Muscle of arm (tissue), 1 donor: ENCODE measurements at regions not wholly inside any gene's neighbourhood (a gene's known extent, or its start where the extent isn't known, plus 50 kb on each side); places are given as distances from the start of the nearest gene placed in this dataset.
A peak's percentile ranks its signal among the peaks of the same experiment; 100 is the strongest.
"Not testable (repeated sequence)": the region's sequence is repeated elsewhere in the genome, so short reads cannot be mapped to it uniquely, and the experiment has no call there.

Source experiments
- DNase-seq: peaks from one replicate; pipeline ENCODE4 v3.0.0-alpha.2; 2013

- no peak for DNase-seq
Measured at GRCh38 chr5:8714861-8715260, 831.0 kb downstream of the SEMA5A start.

DNA sequence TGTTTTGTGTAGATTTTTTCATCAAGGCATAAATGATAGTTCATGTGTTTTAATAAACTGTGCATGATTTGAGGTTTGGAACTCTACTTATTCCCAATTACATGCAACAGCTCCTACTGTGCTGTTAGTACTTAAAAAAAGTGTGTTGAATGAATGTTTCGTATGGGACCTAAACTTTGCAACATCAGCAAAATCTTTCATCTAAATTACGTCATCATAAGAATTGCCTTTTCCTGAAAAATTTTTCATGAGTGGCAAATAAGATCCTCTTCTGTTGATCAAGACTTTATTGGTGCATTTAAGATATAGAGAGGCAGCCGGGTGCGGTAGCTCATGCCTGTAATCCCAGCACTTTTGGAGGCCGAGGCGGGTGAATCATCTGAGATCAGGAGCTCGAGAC lies 826.1 kb downstream of the SEMA5A start:
- DNase-seq: no peak

- DNase-seq: no peak
Measured at GRCh38 chr5:8720506-8720905, 825.4 kb downstream of the SEMA5A start.

- DNase-seq: no peak
Measured at GRCh38 chr5:8721536-8721935, 824.3 kb downstream of the SEMA5A start.

GRCh38 chr5:8726383-8727036 lies 819.4 kb downstream of the SEMA5A start:
- DNase-seq: no peak

- no peak for DNase-seq
Measured at GRCh38 chr5:8727396-8727795, 818.5 kb downstream of the SEMA5A start.

DNA sequence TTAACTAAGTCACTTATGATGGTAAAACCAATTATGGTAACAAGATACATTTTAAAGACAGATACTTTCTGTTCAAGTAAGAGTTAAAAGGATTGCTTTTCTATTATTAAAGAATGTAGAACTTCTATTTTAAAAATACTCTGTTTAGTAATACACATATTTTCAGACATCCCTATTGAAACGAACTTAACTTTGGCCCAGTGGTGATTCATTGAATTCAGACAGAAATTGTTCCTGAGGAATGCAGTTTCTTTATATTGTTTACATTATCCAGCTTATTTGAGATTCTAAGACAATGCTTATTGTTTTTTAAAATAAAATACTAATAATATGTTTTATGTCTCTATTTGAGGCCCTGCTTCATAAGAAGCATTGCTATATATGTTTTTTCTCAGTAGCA lies 816.4 kb downstream of the SEMA5A start:
- DNase-seq: no peak

- DNase-seq: no peak
Measured at GRCh38 chr5:8730194-8730593, 815.7 kb downstream of the SEMA5A start.

DNA sequence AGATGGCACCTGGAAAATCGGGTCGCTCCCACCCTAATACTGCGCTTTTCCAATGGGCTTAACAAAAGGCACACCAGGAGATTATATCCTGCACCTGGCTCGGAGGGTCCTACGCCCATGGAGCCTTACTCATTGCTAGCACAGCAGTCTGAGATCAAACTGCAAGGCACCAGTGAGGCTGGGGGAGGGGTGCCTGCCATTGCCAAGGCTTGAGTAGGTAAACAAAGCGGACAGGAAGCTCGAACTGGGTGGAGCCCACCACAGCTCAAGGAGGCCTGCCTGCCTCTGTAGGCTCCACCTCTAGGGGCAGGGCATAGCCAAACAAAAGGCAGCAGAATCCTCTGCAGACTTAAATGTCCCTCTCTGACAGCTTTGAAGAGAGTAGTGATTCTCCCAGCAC lies 814.8 kb downstream of the SEMA5A start:
- not testable (repeated sequence) for DNase-seq

GRCh38 chr5:8740595-8740994 lies 805.3 kb downstream of the SEMA5A start:
- DNase-seq: no peak

DNA sequence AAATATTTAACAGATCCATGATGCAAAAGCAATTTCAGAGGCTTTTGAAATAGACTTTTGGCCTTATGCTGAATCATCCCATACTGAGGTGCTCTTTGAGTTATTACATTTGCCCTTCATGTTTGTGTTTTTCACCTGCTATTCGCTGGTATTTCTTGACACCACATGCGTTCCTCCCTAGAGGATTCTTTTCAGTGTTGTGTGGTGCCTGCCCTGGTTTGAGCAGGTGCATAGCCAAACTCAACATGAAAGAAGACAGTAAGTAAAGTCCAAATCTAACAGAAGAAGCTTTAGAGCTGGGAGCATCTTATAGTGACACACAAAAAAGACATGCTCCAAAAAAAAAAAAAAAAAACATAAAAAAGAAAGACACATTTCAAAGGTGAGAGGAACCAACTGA lies 796.3 kb downstream of the SEMA5A start:
- DNase-seq: no peak

GRCh38 chr5:8750100-8750499 lies 795.8 kb downstream of the SEMA5A start:
- no peak for DNase-seq

- peak; percentile 64 for DNase-seq
Measured at GRCh38 chr5:8751971-8752370, 793.9 kb downstream of the SEMA5A start.

DNA sequence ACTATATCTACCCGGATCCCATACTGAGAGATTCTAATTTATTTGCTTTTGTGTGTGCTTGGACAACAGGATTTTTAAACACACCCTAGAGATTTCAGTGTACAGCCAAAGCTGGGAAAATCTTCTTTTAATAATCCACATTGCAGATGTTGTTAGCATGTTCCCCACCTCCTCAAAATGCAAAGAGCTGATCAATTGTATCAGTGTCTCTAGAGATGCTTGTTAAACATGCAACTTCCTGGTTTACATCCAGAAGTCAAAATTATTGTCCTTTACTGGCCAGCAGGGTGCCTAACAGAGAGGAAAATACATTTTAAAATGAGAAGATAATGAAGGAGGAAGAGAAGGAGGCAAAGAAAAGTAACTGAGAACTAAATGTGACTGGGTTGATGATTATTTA lies 793.3 kb downstream of the SEMA5A start:
- peak; percentile 84 for DNase-seq

DNA sequence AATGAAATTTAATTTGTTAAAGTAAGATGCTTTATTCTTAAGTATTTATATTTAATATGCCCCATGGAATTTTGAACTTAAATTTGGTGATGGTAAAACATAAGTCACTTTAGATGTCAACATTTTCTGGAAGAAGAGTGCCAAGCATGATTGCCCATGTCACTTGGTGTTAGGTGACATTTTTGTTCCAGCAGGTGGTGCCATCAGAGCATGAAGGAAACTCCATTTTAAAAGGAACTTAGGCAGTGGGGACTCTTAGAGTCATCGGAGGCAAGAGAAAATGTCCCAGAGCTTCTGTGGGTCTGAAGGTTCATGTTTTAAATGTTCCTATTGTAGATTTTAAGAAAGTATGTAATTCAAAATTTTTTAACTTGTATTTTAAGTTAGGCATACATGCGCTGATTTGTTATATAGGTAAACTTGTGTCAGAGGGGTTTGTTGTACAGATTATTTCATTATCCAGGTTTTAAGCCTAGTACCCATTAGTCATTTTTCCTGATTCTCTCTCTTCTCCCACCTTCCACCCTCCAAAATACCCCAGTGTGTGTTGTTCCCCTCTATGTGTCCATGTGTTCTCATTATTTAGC lies 789.3 kb downstream of the SEMA5A start:
- no peak for DNase-seq

- no peak for DNase-seq
Measured at GRCh38 chr5:8765886-8766285, 780.0 kb downstream of the SEMA5A start.

DNA sequence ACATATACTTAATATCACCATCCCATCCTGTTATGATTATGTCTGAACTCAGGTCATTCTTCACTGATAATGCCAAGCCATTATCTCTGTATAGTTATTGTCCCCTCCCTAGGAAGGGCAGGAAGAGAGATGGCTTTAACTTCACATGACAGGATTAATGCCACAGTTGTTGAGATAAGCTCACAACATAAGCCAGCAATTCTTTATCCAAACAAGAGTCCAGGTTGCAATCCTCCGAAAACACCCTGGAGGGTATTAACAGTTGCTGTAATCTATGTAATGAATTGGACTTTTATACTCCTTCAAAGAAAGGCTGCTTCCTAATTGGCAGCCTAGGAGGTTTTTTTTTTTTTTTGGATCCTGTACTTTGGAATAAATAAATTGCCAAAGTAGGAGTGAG lies 779.4 kb downstream of the SEMA5A start:
- DNase-seq: no peak

DNA sequence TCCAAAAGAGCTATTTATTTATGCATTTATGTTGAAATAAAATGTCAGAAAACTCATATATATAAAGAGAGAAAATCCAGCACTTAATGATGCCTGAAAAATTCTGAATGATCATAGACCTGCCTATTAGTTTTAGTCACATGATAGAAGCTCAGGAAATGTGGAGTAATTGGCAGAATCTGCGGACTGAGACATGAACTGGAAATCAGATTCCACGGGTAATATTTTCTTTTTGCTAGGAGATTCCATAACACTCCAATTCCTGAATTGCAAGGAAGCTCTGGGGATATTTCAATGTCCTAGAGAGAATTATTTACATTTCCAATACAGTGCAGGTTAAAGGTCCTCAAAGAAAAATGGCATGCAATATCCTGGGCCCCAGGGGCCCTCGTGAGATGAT lies 778.8 kb downstream of the SEMA5A start:
- DNase-seq: peak; percentile 30

DNA sequence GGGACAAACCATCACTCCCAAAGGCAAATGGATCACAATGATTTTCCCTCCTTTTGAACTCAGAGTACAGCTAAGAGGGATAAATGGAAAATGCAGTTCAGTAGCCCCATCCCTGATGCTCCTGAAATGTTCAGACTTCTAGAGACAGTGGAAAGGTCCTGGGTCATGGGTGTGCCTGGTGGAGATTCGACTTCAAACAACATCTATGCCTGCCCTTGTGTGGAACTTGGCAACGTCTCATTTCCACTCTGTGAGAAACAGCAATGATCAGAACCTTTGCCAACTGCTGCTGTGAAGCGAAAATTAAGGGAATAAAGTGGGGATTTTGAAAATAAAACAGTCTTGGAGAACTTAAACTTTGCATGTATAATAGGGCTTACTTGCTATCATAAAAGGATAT lies 778.1 kb downstream of the SEMA5A start:
- DNase-seq: no peak

DNA sequence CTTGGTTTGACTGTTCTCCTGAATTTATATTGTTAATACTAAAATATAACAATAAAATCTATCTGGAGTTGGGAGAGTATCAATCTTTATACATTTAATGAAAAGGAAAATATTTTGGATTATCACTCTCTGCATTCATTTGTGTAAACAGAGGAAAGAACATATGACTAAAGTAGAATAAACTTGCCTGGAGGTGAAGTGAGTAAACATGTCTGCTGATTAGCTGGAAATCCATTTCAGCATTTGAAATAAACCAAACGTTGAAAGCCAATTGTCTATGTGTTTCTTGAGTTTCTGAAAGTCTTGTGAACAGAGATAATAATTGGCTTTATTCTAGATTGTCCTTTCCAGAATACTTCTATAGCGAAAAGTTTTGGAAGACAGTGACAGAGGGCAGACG lies 776.2 kb downstream of the SEMA5A start:
- no peak for DNase-seq

- DNase-seq: no peak
Measured at GRCh38 chr5:8770431-8770830, 775.4 kb downstream of the SEMA5A start.

DNA sequence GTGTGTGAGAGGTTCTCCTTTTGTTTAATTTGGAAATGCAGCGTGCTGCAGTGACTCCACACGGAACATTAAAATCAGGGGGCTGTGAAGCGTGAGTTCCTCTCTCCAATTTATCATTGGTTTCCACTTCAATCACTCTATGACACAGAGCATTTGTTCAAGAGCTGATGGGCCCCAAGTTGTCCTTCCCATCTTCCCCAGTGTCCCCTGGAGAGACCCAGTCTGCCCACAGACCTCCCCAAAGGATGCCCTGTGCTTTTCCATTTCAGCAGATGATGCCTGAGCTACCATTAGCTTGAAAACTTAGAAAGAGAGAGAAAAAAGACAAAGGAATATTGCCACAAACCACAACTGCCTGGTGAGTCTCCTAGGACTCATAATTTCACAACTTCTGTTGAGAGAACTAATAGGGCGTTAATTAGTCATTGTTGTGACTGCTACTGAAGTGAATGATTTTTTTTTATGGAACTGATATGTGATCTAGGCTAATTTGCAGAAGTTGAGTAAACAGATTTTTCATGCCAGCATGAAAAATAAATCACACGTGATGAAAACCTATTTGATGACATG lies 772.7 kb downstream of the SEMA5A start:
- no peak for DNase-seq

DNA sequence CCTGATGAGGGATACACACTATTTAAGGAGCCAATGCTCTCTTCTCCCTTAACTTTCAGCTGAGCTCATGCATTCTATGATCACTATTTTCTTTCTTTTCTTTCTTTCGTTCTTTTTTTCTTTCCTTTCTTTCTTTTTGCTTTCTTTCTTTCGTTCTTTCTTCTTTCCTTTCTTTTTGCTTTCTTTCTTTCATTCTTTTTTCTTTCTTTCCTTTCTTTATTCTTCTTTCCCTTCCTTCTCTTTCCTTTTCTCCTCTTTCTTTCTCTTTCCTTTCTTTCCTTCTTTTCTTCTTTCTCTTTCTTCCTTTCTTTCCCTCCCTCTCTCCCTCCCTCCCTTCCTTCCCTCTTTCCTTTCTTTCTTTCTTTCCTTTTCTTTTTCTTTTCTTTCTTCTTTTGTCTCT lies 761.2 kb downstream of the SEMA5A start:
- DNase-seq: no peak

DNA sequence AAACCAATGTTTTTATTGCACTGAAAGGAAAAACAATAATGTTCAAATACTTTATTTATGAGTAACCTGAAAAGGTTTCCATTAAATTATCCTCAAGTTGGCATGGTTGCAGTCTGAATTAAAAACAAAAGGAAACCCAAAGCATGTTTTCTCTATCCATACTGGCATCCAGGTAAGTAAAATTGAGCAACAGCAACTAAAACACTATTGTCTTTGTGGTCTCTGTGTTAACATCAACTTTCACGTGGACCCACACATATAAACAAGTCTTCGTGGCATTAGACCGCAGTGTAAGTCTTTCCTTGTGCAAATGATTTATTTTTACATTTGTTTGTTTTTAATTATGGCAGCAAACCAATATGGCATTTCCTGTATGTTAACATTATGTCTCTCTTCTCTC lies 757.6 kb downstream of the SEMA5A start:
- no peak for DNase-seq
